IPS DF 6.9 (cell line): ENCODE measurements at regions not wholly inside any gene's neighbourhood (a gene's known extent, or its start where the extent isn't known, plus 50 kb on each side); places are given as distances from the start of the nearest gene placed in this dataset.

Experiments
- DNase-seq: peaks from one replicate; pipeline ENCODE4 v3.0.0-alpha.2; 2013; ENCODE audit warnings: low read depth, low spot score
- H3K27ac ChIP-seq: one replicate; pipeline ENCODE4 v1.5.1; 2013; ENCODE audit warnings: low read length, control low read depth
- H3K27me3 ChIP-seq: 2 replicates; pipeline ENCODE4 v1.6.1; 2013; ENCODE audit warnings: mild to moderate bottlenecking, low read length; ENCODE audit not compliant: control insufficient read depth, insufficient read depth
- H3K36me3 ChIP-seq: 2 replicates; pipeline ENCODE4 v1.6.1; 2013; ENCODE audit warnings: low read length; ENCODE audit not compliant: control insufficient read depth, insufficient read depth
- H3K4me1 ChIP-seq: 2 replicates; pipeline ENCODE4 v1.6.1; 2013; ENCODE audit warnings: low read length; ENCODE audit not compliant: control insufficient read depth, insufficient read depth
- H3K4me3 ChIP-seq: 2 replicates; pipeline ENCODE4 v1.5.1; 2013; ENCODE audit warnings: mild to moderate bottlenecking, low read length
- H3K9me3 ChIP-seq: 2 replicates; pipeline ENCODE4 v1.6.1; 2013; ENCODE audit warnings: low read length, inconsistent platforms; ENCODE audit not compliant: control insufficient read depth, insufficient read depth
- WGBS: extraction: QIAGEN DNeasy Blood & Tissue Kit; methylation state at CpG from one replicate; pipeline ENCODE4 v1.1.7; 2013; ENCODE audit warnings: mixed read lengths, missing lambda C conversion rate; ENCODE audit not compliant: insufficient read length, insufficient coverage; 5-methylcytosine and 5-hydroxymethylcytosine counted together

GRCh38 chr6:19059102-19059501 is 672.0 kb downstream of the RNF144B start:
- Histone ChIP-seq H3K4me3 (no peak overlapping the region), H3K9me3 (no peaks in the 10 kb centered on the region), H3K27me3 (no peaks in the 10 kb centered on the region), H3K4me1 (no peaks in the 10 kb centered on the region; the same call in 1 of the 2 replicates), H3K36me3 (no peaks in the 10 kb centered on the region), H3K27ac (no peak overlapping the region)
- no CpG with 5 or more reads among the region's 4 CpGs for WGBS
- no peak for DNase-seq

GRCh38 chr6:19067165-19067564 is 680.0 kb downstream of the RNF144B start:
- Histone ChIP-seq H3K9me3 (no peaks in the 10 kb centered on the region), H3K36me3 (no peaks in the 10 kb centered on the region), H3K27ac (no peak overlapping the region), H3K4me1 (no peaks in the 10 kb centered on the region; the same call in 1 of the 2 replicates), H3K27me3 (no peaks in the 10 kb centered on the region), H3K4me3 (no peak overlapping the region)
- no CpG with 5 or more reads among the region's 3 CpGs for WGBS
- no peak for DNase-seq

GRCh38 chr6:19070520-19070919 is 683.4 kb downstream of the RNF144B start:
- H3K27ac ChIP-seq: no peak overlapping the region
- no peaks in the 10 kb centered on the region for H3K4me1 ChIP-seq
- DNase-seq: no peak
- H3K4me3 ChIP-seq: no peak overlapping the region
- H3K36me3 ChIP-seq: no peaks in the 10 kb centered on the region
- H3K9me3 ChIP-seq: no peaks in the 10 kb centered on the region
- no peaks in the 10 kb centered on the region for H3K27me3 ChIP-seq

DNA sequence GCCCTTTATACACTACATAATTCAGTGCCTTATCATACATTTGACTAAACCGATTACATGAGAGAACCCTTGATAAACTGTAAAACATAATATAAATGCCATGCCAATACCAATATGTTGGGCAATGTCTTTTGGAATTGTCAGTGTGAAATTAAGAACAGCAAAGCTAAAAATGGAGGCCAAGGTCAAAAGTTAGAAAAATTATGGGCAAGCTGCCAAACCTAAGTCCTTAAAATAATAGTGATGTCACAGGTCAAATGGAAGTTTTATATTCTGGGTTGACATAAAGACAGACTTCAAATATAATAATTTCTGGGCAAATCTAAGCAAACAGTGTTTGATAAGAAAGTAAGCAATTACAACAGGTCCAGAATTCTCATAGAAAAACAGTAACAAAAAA is 696.7 kb downstream of the RNF144B start:
- H3K36me3 ChIP-seq: no peaks in the 10 kb centered on the region
- no peaks in the 10 kb centered on the region for H3K27me3 ChIP-seq
- no peak overlapping the region for H3K4me3 ChIP-seq
- no CpG with 5 or more reads among the region's 1 CpG for WGBS
- H3K27ac ChIP-seq: no peak overlapping the region
- DNase-seq: no peak
- H3K9me3 ChIP-seq: no peaks in the 10 kb centered on the region
- H3K4me1 ChIP-seq: no peaks in the 10 kb centered on the region

- Histone ChIP-seq H3K27ac (no peak overlapping the region), H3K4me3 (no peak overlapping the region)
- WGBS: no CpG with 5 or more reads among the region's 4 CpGs
These were observed 699.3 kb downstream of the RNF144B start for GRCh38 chr6:19086480-19086879.

GRCh38 chr6:19087296-19087695 is 700.1 kb downstream of the RNF144B start:
- no peaks in the 10 kb centered on the region for H3K27me3 ChIP-seq
- no peaks in the 10 kb centered on the region for H3K36me3 ChIP-seq
- no peaks in the 10 kb centered on the region for H3K4me1 ChIP-seq
- no peak for DNase-seq
- no CpG with 5 or more reads among the region's 1 CpG for WGBS
- H3K27ac ChIP-seq: no peak overlapping the region
- no peaks in the 10 kb centered on the region for H3K9me3 ChIP-seq
- no peak overlapping the region for H3K4me3 ChIP-seq

More at GRCh38 chr6:19086480-19086879, 699.3 kb downstream of the RNF144B start:
- no peak for DNase-seq
- H3K4me1 ChIP-seq: no peaks in the 10 kb centered on the region
- H3K36me3 ChIP-seq: no peaks in the 10 kb centered on the region
- H3K27me3 ChIP-seq: no peaks in the 10 kb centered on the region
- no peaks in the 10 kb centered on the region for H3K9me3 ChIP-seq

DNA sequence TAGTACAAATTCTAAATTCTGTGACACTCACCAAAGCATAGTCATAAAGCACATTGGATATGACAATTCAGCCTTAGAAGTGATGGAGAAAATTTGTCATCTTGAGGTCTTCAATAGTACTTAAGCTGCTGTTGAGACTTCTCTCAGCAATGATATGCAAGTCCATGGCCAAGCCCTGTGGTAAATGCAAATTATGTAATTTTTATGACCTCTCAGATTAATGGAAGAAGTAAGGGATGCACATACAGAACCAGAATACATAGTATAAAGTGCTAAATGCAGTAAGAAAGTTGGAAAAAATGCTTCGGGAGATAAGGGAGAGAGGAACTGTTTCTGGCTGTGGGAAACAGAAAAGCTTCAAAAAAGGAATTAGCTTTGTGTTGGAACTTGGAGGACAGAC is 700.7 kb downstream of the RNF144B start:
- no peaks in the 10 kb centered on the region for H3K36me3 ChIP-seq
- no peaks in the 10 kb centered on the region for H3K27me3 ChIP-seq
- WGBS: no CpG with 5 or more reads among the region's 1 CpG
- no peaks in the 10 kb centered on the region for H3K9me3 ChIP-seq
- no peak overlapping the region for H3K27ac ChIP-seq
- no peaks in the 10 kb centered on the region for H3K4me1 ChIP-seq
- no peak for DNase-seq
- H3K4me3 ChIP-seq: no peak overlapping the region

DNA sequence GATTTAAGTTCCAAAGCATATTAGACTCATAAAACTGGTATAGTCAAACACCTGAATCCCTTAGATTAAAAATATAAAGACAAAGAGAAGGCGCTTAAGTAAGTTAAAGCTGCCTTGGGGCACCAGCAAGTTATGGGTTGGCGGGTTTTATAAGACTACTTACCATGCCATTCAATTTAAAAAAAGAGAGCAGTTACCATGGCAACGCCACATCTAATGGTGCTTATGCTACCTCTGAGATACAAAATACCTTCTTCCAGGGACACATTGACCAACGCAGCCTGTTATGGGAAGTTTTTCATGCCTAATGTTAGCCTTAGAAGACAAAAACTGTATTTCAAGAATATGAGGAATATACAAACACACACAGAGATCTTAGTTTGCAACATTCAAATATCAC is 713.6 kb downstream of the RNF144B start:
- H3K27ac ChIP-seq: no peak overlapping the region
- DNase-seq: no peak
- no CpG with 5 or more reads among the region's 4 CpGs for WGBS
- no peaks in the 10 kb centered on the region for H3K4me1 ChIP-seq
- no peaks in the 10 kb centered on the region for H3K9me3 ChIP-seq
- H3K36me3 ChIP-seq: no peaks in the 10 kb centered on the region
- no peaks in the 10 kb centered on the region for H3K27me3 ChIP-seq
- no peak overlapping the region for H3K4me3 ChIP-seq

- no CpG with 5 or more reads among the region's 3 CpGs for WGBS
- Histone ChIP-seq H3K27ac (no peak overlapping the region), H3K4me3 (no peak overlapping the region), H3K27me3 (no peaks in the 10 kb centered on the region), H3K4me1 (no peaks in the 10 kb centered on the region), H3K9me3 (no peaks in the 10 kb centered on the region), H3K36me3 (no peaks in the 10 kb centered on the region)
- no peak for DNase-seq
These were observed 715.8 kb downstream of the RNF144B start for GRCh38 chr6:19102936-19103335.

DNA sequence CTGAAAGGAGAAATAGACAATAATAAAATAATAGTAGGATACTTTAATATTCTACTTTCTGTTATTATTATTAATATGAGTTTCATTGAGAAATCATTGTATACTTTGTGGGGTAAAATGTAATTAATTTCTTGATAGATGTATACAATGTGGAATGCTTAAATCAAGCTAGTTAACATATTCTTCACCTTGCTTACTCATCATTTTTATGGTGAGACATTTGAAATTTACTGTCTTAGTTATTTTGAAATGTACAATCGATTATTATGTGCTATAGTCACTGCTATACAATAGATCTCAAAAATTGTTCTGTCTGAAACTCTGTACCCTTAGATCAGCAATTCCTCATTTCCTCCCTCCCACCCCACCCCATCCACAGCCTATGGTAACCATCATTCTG is 720.3 kb downstream of the RNF144B start:
- Histone ChIP-seq H3K27ac (no peak overlapping the region), H3K9me3 (no peaks in the 10 kb centered on the region), H3K27me3 (no peaks in the 10 kb centered on the region), H3K4me3 (no peak overlapping the region), H3K36me3 (no peaks in the 10 kb centered on the region), H3K4me1 (no peaks in the 10 kb centered on the region)
- no peak for DNase-seq
- no CpG with 5 or more reads among the region's 1 CpG for WGBS

DNA sequence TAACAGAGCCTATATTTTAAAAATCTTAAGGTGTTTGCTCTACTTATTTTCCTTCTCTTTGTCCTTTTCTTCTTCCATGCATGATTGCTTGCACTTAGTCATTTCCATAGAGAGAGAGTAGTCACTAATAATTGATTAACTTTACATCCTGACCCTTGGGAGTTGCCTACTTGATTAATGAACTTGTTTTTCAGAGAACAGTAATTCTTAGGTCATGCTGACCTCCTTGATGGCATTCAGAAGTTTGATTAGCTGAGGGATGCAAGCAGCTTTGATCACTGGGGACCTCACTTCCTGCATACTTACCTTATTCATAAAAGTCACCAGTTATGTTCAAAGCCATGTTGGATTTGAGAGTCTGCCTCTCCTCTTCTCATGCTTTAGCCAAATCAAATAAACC is 715.6 kb upstream of the ID4 start:
- Histone ChIP-seq H3K4me3 (no peak overlapping the region), H3K36me3 (no peaks in the 10 kb centered on the region), H3K4me1 (no peaks in the 10 kb centered on the region), H3K27me3 (no peaks in the 10 kb centered on the region), H3K27ac (no peak overlapping the region), H3K9me3 (no peaks in the 10 kb centered on the region)
- DNase-seq: no peak
